Epithelial cell of esophagus (primary cell): ENCODE measurements at regions not wholly inside any gene's neighbourhood (a gene's known extent, or its start where the extent isn't known, plus 50 kb on each side); places are given as distances from the start of the nearest gene placed in this dataset.

Experiments
- DNase-seq: peaks from one replicate; pipeline ENCODE4 v3.0.0; 2010; ENCODE audit warnings: low read depth
- H3K4me3 ChIP-seq: 2 replicates; pipeline ENCODE4 v1.5.1; 2011; ENCODE audit warnings: mild to moderate bottlenecking, low read length, control low read depth
- TF ChIP-seq, protein P1 (sequence below): IDR thresholded peaks from 2 replicates; pipeline ENCODE4 v1.5.1; 2011; ENCODE audit warnings: low read depth, mild to moderate bottlenecking, low read length, control low read depth, inconsistent platforms; ENCODE audit not compliant: insufficient read depth; ENCODE audit errors: missing control alignments

DNA sequence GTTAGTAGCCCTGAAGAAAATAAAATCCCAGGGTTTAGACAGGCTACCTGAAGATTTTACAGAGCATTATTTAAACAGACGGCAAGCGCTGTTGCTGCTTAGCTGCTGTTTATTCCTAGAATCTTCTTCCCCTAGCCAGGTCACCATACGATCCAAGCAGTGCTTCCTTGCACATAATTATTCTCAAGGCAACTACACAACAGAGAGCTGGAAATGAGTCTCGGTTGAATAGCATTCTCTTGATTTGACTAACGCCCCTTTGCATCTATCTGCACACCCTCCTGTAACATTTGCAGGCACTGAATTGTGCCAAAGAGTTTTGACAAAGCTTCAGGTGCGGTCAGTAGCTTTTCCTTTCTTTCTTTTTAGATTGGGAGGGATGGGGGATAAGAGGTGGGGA lies 564.4 kb downstream of the TBL1XR1 start:
- DNase-seq, result no peak
- TF ChIP-seq, protein P1, sequence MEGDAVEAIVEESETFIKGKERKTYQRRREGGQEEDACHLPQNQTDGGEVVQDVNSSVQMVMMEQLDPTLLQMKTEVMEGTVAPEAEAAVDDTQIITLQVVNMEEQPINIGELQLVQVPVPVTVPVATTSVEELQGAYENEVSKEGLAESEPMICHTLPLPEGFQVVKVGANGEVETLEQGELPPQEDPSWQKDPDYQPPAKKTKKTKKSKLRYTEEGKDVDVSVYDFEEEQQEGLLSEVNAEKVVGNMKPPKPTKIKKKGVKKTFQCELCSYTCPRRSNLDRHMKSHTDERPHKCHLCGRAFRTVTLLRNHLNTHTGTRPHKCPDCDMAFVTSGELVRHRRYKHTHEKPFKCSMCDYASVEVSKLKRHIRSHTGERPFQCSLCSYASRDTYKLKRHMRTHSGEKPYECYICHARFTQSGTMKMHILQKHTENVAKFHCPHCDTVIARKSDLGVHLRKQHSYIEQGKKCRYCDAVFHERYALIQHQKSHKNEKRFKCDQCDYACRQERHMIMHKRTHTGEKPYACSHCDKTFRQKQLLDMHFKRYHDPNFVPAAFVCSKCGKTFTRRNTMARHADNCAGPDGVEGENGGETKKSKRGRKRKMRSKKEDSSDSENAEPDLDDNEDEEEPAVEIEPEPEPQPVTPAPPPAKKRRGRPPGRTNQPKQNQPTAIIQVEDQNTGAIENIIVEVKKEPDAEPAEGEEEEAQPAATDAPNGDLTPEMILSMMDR, result no peak
- no peak overlapping the region for H3K4me3 ChIP-seq

GRCh38 chr3:176631165-176631564 lies 566.1 kb downstream of the TBL1XR1 start:
- TF ChIP-seq, protein P1, result no peak
- H3K4me3 ChIP-seq, result no peak overlapping the region

GRCh38 chr3:176628101-176628639 lies 569.1 kb downstream of the TBL1XR1 start:
- TF ChIP-seq, protein P1, result no peak
- H3K4me3 ChIP-seq, result no peak overlapping the region
- DNase-seq, result no peak

More at GRCh38 chr3:176631165-176631564, 566.1 kb downstream of the TBL1XR1 start:
- no peak for DNase-seq

GRCh38 chr3:176623468-176624150 lies 573.7 kb downstream of the TBL1XR1 start:
- TF ChIP-seq, protein P1, result no peak
- DNase-seq, result no peak
- H3K4me3 ChIP-seq, result no peak overlapping the region

DNA sequence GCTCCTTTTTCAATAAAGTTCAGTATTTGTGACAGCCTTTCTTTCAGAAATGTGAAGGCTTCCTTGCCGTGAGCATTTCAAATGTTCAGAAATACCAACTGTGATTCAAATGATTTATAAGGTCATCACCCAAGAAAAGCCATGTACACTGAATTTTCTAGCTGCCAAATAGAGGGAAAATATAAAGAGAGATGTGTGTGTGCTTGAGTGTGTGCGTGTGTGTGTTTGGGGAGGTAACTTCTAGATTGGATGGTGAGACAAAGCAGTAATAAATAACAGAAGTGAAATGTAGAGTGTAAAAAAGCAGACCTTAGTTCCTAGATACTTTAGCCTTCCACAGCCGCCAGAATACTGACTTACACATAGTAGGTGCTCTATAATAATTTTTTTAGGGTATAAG lies 577.4 kb downstream of the TBL1XR1 start:
- no peak for DNase-seq
- TF ChIP-seq, protein P1, result no peak
- no peak overlapping the region for H3K4me3 ChIP-seq

- TF ChIP-seq, protein P1, result no peak
- DNase-seq, result no peak
Observed at GRCh38 chr3:176615826-176616225, 581.5 kb downstream of the TBL1XR1 start.

GRCh38 chr3:176611703-176612102 lies 585.6 kb downstream of the TBL1XR1 start:
- H3K4me3 ChIP-seq, result no peak overlapping the region
- DNase-seq, result peak; percentile 9
- TF ChIP-seq, protein P1, result no peak

More at GRCh38 chr3:176615826-176616225, 581.5 kb downstream of the TBL1XR1 start:
- no peak overlapping the region for H3K4me3 ChIP-seq
